BLaER1 treated with 17β-estradiol and CSF1 and Interleukin-3, amounts not matched to agents 10 nM and 100 nM (cell line): ENCODE measurements at regions not wholly inside any gene's neighbourhood (a gene's known extent, or its start where the extent isn't known, plus 50 kb on each side); places are given as distances from the start of the nearest gene placed in this dataset.

Experiments used
- H3K27ac ChIP-seq, 11 experiments: shearing (Covaris generic); formaldehyde crosslinking; 2 replicates each; pipeline ENCODE4 v1.8.1; 2022
- H3K27me3 ChIP-seq, 11 experiments: shearing (Covaris generic); formaldehyde crosslinking; 2 replicates each; pipeline ENCODE4 v1.8.1; 2022
- H3K36me3 ChIP-seq, 11 experiments: shearing (Covaris generic); formaldehyde crosslinking; 2 replicates each; pipeline ENCODE4 v1.8.1; 2022
- H3K4me1 ChIP-seq, 10 experiments: shearing (Covaris generic); formaldehyde crosslinking; 2 replicates each; pipeline ENCODE4 v1.8.1; 2022
- H3K4me2 ChIP-seq, 11 experiments: shearing (Covaris generic); formaldehyde crosslinking; 2 replicates each; pipeline ENCODE4 v1.8.1; 2022
- H3K4me3 ChIP-seq, 10 experiments: shearing (Covaris generic); formaldehyde crosslinking; 2 replicates each; pipeline ENCODE4 v1.8.1; 2022
- H3K9ac ChIP-seq, 11 experiments: shearing (Covaris generic); formaldehyde crosslinking; 2 replicates each; pipeline ENCODE4 v1.8.1; 2022
- H3K9me3 ChIP-seq, 11 experiments: shearing (Covaris generic); formaldehyde crosslinking; replicated peaks in 1 of 11; 2 replicates each; pipeline ENCODE4 v1.8.1; 2022
- H4K20me1 ChIP-seq, 11 experiments: shearing (Covaris generic); formaldehyde crosslinking; 2 replicates each; pipeline ENCODE4 v1.8.1; 2022
- Cebpa-rat ChIP-seq, 11 experiments: shearing (Covaris generic); IDR thresholded peaks; 2 replicates each; pipeline ENCODE4 v1.8.1; 2022

DNA sequence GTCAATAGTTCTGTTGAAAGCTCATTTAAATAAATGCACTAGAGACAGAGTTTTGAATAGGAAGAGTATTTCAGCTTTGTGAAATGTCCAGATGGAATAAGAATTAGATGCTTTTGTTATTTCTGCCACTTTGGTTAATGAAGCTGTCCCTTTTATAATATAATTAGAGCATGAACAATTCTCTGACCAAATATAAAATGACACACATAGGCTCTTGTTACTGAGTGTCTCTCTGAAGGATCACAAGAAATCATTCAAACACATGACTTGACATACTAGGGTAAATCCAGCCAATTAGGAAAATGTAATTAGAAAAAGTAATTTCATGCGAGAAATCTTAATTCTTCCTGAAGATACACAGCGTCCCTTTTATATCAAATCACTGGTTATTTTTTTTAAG is 68.4 kb upstream of the DDIT4L start:
- peaks cover 0 to 15% (median 2%) of the 10 kb centered on the region in 10 experiments; a peak in 9 of 20 replicates for H3K4me1 ChIP-seq
- no peak for TF ChIP-seq Cebpa-rat (IDR thresholded peaks at IDR 0.05)
- H3K27ac ChIP-seq, result no peak overlapping the region
- H3K36me3 ChIP-seq, result no peaks in the 10 kb centered on the region
- H3K27me3 ChIP-seq, result no peaks in the 10 kb centered on the region
- H3K4me3 ChIP-seq, result no peak overlapping the region
- H3K9ac ChIP-seq, result no peak overlapping the region
- H3K4me2 ChIP-seq, result no peak overlapping the region
- H3K9me3 ChIP-seq, result peaks cover 1 to 9% (median 3%) of the 10 kb centered on the region in 11 experiments; a peak in 12 of 22 replicates
- no peaks in the 10 kb centered on the region for H4K20me1 ChIP-seq

DNA sequence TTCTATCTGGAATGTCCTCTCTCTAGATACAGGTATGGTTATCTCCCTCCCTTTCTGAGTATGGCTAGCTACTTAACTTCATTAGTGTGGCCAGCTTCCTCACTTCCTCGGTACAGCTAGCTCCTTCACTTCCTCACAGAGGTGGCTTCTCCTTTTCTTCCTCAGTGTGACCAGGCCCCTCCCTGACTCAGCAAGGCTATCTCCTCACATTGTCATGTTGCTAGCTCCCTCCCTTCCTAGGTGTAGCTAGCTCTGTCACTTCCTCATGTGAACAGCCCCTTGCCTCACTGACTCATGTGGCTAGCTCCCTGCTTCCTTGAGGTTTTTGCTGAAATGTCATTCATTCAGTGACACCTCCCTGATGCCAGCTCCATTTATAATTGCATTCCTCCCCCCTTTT is 67.3 kb upstream of the DDIT4L start:
- no peak overlapping the region for H3K27ac ChIP-seq
- no peaks in the 10 kb centered on the region for H3K27me3 ChIP-seq
- H3K36me3 ChIP-seq, result no peaks in the 10 kb centered on the region
- no peak overlapping the region for H3K9ac ChIP-seq
- 0 out of 22 replicates have a peak, but pooled peaks cover 0 to under 1% (median 0%) of the 10 kb centered on the region in 11 experiments for H3K9me3 ChIP-seq
- no peak overlapping the region for H3K4me3 ChIP-seq
- no peaks in the 10 kb centered on the region for H4K20me1 ChIP-seq
- H3K4me1 ChIP-seq, result peaks cover 0 to 15% (median 2%) of the 10 kb centered on the region in 10 experiments; a peak in 9 of 20 replicates
- H3K4me2 ChIP-seq, result peak overlapping the region in 3 of 11 experiments; percentile 17 to 57 (median 40); a peak in 4 of 22 replicates
- TF ChIP-seq Cebpa-rat (IDR thresholded peaks at IDR 0.05), result no peak

DNA sequence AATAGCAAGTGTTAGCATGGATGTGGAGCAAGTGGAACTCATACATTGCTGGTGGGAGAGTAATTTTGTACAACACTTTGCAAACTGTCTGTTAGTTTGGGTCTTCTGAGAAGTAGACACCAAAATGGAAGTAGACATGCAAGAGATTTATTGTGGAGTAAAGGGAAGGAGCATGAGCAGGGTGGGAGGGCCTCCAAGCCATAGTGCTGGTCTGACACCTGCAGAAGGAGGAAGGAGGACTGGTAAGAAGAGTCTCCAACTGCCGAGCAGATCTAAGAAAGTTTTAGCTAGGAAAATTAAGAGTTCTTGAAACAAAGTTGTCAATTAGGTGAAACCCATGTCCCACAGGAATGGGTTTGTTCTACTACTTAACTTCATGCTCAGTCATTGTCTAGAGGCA is 64.0 kb upstream of the DDIT4L start:
- Histone ChIP-seq H3K36me3 (no peaks in the 10 kb centered on the region), H3K4me3 (no peak overlapping the region), H3K4me1 (peaks cover 0 to 15% (median 2%) of the 10 kb centered on the region in 10 experiments; a peak in 9 of 20 replicates), H3K27me3 (no peaks in the 10 kb centered on the region), H3K4me2 (peak overlapping the region in 1 of 11 experiments; percentile 0; a peak in 1 of 22 replicates), H3K9ac (no peak overlapping the region), H3K9me3 (peaks cover 0 to 17% (median 0%) of the 10 kb centered on the region in 11 experiments; a peak in 6 of 22 replicates), H4K20me1 (no peaks in the 10 kb centered on the region), H3K27ac (no peak overlapping the region)
- TF ChIP-seq Cebpa-rat (IDR thresholded peaks at IDR 0.05), result no peak

DNA sequence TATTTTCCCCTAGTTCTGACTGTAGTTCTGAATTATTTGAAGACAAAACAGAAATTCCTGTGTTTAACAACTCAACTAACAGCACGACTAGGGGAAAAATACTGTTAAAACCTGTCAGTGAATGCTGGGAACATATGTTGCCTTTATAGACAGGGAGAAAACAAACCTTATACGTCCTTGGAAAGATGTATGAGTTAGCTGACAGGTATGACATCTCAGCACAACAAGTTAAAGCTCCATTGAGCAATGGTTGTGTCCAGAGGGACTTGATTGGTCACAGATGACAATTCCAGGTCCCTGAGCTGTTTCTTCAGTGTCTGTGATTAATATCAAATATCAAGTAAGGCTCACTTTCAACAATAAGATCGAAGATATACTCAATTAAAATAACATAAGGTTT is 58.2 kb upstream of the DDIT4L start:
- TF ChIP-seq Cebpa-rat (IDR thresholded peaks at IDR 0.05), result no peak

DNA sequence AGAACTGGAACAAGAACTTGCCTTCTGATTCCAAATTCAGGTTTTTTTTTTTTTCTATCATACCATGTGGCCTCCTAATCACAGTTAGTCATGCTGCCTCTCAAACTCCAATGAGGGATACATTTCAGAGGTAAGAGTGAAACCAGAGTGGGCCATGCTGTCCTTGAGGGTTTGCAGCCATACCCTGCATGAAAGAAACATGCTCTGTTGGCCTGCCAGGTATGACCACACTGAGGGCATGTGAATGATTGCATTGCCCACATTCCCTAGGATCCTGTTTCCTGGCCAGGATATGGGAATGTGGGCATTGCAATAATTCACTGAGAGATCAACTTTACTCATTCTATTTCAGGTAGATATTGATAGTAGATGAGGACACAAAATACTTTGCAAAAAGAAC is 56.4 kb upstream of the DDIT4L start:
- H4K20me1 ChIP-seq, result no peaks in the 10 kb centered on the region
- H3K27me3 ChIP-seq, result no peaks in the 10 kb centered on the region
- H3K9ac ChIP-seq, result no peak overlapping the region
- no peak overlapping the region for H3K27ac ChIP-seq
- no peaks in the 10 kb centered on the region for H3K4me1 ChIP-seq
- H3K9me3 ChIP-seq, result peaks cover 0 to 37% (median 1%) of the 10 kb centered on the region in 11 experiments; a peak in 11 of 22 replicates
- TF ChIP-seq Cebpa-rat (IDR thresholded peaks at IDR 0.05), result no peak
- no peak overlapping the region for H3K4me2 ChIP-seq
- no peak overlapping the region for H3K4me3 ChIP-seq
- H3K36me3 ChIP-seq, result no peaks in the 10 kb centered on the region

More for the DNA sequence above, 58.2 kb upstream of the DDIT4L start:
- Histone ChIP-seq H3K9me3 (peaks cover 0 to 33% (median 0%) of the 10 kb centered on the region in 11 experiments; a peak in 6 of 22 replicates), H3K27me3 (no peaks in the 10 kb centered on the region), H4K20me1 (no peaks in the 10 kb centered on the region), H3K9ac (no peak overlapping the region), H3K27ac (no peak overlapping the region), H3K4me2 (no peak overlapping the region), H3K36me3 (no peaks in the 10 kb centered on the region), H3K4me1 (no peaks in the 10 kb centered on the region), H3K4me3 (no peak overlapping the region)

DNA sequence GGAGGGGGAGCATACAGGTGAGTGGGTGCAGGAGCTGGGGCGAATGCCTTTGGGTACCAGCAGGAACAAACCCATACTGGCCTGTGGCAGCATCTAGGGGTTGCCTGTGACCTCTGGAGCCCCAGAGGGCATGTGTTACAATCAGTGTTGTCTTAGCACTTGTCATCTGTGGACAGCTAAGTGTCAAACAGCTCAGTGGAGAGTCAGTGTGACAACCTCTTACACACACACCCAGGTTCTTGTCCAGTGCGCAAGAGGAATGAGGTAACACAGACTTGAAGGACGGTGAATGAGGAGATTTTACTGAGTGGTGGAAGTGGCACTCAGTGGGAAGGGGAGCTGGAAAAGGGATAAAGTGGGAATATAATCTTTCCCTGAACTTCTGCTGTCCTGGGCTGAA is 54.1 kb upstream of the DDIT4L start:
- H3K36me3 ChIP-seq, result no peaks in the 10 kb centered on the region

More for the DNA sequence above, 54.1 kb upstream of the DDIT4L start:
- H3K9me3 ChIP-seq, result peaks cover 5 to 38% (median 22%) of the 10 kb centered on the region in 11 experiments
- H4K20me1 ChIP-seq, result no peaks in the 10 kb centered on the region
- peaks cover 0 to 17% (median 13%) of the 10 kb centered on the region in 10 experiments; a peak in 17 of 20 replicates for H3K4me1 ChIP-seq
- H3K27ac ChIP-seq, result no peak overlapping the region
- no peak overlapping the region for H3K4me2 ChIP-seq
- TF ChIP-seq Cebpa-rat (IDR thresholded peaks at IDR 0.05), result no peak
- H3K9ac ChIP-seq, result no peak overlapping the region
- no peak overlapping the region for H3K4me3 ChIP-seq
- no peaks in the 10 kb centered on the region for H3K27me3 ChIP-seq
